ENCODE measurements at regions not wholly inside any gene's neighbourhood (a gene's known extent, or its start where the extent isn't known, plus 50 kb on each side); places are given as distances from the start of the nearest gene placed in this dataset.
A peak's percentile ranks its signal among the peaks of the same experiment; 100 is the strongest.

- H3K4me1 ChIP-seq, result peaks cover under 1 to 2% of the 10 kb centered on the region in 2 donors
- no peaks in the 10 kb centered on the region for H3K9me3 ChIP-seq
- H3K27ac ChIP-seq, result no peak overlapping the region
- intact Hi-C loops (cut with DNase I), result no loop called here
- no peaks in the 10 kb centered on the region for H3K36me3 ChIP-seq
- DNase-seq, result no peak
- no peak for ATAC-seq
- no peaks in the 10 kb centered on the region for H3K27me3 ChIP-seq
- no peak overlapping the region for H3K4me3 ChIP-seq
- no peak for TF ChIP-seq CTCF (IDR thresholded peaks at IDR 0.05)
Observed at GRCh38 chr17:73822371-73822770, 178.1 kb upstream of the SDK2 start.

DNA sequence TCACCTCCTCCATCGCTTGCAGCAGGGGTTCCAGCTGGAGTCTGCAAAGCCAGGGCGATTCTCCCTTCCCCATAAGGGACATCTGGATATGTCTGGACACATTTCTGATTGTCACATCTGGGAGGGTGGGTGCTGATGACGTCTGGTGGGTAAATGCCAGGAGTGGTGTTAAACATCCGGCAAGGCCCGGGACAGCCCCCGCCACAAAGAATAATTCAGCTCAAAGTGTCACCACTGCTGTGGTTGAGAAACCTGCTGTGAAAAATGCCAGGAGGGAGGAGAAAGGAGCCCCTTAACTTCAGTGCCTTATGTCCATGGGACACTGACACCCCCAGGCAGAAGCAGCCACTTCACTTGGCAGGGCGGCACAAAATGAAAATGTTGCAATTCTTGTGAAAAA lies 179.4 kb upstream of the SDK2 start:
- ATAC-seq (no peak), DNase-seq (peak in 1 of 4 donors; percentile 39)
- H3K36me3 ChIP-seq, result no peaks in the 10 kb centered on the region
- TF ChIP-seq CTCF (IDR thresholded peaks at IDR 0.05), result no peak
- intact Hi-C loops (cut with DNase I), result no loop called here
- H3K4me1 ChIP-seq, result peaks cover 5 to 10% of the 10 kb centered on the region in 2 donors
- H3K27me3 ChIP-seq, result no peaks in the 10 kb centered on the region
- no peak overlapping the region for H3K4me3 ChIP-seq
- H3K9me3 ChIP-seq, result no peaks in the 10 kb centered on the region
- H3K27ac ChIP-seq, result no peak overlapping the region

- intact Hi-C loops (cut with DNase I), result no loop called here
- Histone ChIP-seq H3K36me3 (no peaks in the 10 kb centered on the region), H3K4me1 (peaks cover 5 to 10% of the 10 kb centered on the region in 2 donors), H3K9me3 (no peaks in the 10 kb centered on the region), H3K27ac (no peak overlapping the region), H3K27me3 (no peaks in the 10 kb centered on the region), H3K4me3 (no peak overlapping the region)
- DNase-seq, result no peak
- no peak for TF ChIP-seq CTCF (IDR thresholded peaks at IDR 0.05)
- no peak for ATAC-seq
Observed at GRCh38 chr17:73824321-73824720, 180.1 kb upstream of the SDK2 start.

DNA sequence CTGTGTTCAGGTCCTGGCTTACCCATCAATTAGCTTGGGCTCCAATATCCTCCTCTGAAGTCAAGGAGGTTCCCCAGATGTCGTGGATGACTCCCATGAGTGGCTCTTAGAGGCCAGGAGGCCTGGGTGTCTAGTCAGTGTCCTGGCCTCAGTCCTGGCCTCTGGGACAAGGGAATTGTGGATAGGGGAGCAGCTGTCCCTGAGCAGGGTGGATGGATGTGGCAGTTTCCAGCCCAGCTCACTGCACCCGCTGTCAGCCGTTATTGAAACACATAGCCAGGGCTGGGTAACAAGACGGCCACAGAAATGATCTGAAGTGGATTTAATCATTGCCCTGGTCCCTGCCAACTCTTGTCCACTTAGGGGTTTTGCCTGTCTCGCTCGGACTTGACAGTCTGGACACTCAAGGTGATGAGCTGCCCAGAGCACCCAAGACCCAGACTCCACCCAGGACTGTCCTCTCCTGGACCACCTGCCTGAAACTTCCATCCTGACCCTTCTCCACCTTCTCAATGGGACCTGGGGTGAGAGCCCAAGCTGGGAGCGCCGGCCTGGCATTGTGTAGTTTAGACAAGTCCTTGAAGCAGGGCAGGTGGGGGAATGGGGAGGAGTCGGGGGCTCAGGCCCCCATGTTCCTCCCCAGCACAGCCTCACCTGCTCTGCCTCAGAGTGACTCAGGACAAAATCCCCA lies 182.1 kb upstream of the SDK2 start:
- Histone ChIP-seq H3K4me1 (peaks cover 5 to 10% of the 10 kb centered on the region in 2 donors), H3K27ac (no peak overlapping the region), H3K27me3 (no peaks in the 10 kb centered on the region), H3K36me3 (no peaks in the 10 kb centered on the region), H3K9me3 (no peaks in the 10 kb centered on the region), H3K4me3 (no peak overlapping the region)
- intact Hi-C loops (cut with DNase I), result no loop called here
- no peak for DNase-seq
- ATAC-seq, result no peak
- no peak for TF ChIP-seq CTCF (IDR thresholded peaks at IDR 0.05)

GRCh38 chr17:73826872-73827228 lies 182.6 kb upstream of the SDK2 start:
- Histone ChIP-seq H3K27ac (peak overlapping the region in 1 of 2 donors; percentile 65), H3K4me3 (no peak overlapping the region)
- ATAC-seq, result no peak

More at GRCh38 chr17:73826872-73827228, 182.6 kb upstream of the SDK2 start:
- no peak for TF ChIP-seq CTCF (IDR thresholded peaks at IDR 0.05)
- intact Hi-C loops (cut with DNase I), result no loop called here
- Histone ChIP-seq H3K36me3 (no peaks in the 10 kb centered on the region), H3K9me3 (no peaks in the 10 kb centered on the region), H3K27me3 (no peaks in the 10 kb centered on the region), H3K4me1 (peaks cover 5 to 10% of the 10 kb centered on the region in 2 donors)
- DNase-seq, result no peak

All from left lung (tissue), 4 donors.